ENCODE measurements at regions not wholly inside any gene's neighbourhood (a gene's known extent, or its start where the extent isn't known, plus 50 kb on each side); places are given as distances from the start of the nearest gene placed in this dataset.

DNA sequence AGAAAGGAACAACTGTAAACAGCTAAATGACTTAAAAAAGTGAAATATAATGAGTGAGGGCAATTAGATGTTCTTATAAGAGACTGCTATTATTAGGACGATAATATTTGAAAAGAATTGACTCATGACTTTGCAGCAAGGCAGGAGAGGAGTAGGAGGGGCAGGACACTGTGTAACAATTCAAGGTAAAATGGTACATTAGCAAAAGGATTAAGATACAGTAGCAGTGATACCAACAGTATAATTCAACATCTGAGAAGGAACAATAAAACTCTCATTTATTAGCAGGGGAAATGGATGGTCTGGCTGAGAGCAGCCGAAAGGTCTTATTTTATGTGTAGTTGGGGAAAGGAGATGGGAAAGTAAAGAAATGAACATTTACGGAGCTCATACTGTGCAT is 315.5 kb upstream of the BOD1L1 start:
- TF ChIP-seq POLR2AphosphoS5 (IDR thresholded peaks at IDR 0.05; ENCODE audit: insufficient read depth in 1 of 2, low read depth in 1 of 2) (no peak), POLR2A (IDR thresholded peaks at IDR 0.05) (no peak)
- TF ChIP-seq, protein P1, sequence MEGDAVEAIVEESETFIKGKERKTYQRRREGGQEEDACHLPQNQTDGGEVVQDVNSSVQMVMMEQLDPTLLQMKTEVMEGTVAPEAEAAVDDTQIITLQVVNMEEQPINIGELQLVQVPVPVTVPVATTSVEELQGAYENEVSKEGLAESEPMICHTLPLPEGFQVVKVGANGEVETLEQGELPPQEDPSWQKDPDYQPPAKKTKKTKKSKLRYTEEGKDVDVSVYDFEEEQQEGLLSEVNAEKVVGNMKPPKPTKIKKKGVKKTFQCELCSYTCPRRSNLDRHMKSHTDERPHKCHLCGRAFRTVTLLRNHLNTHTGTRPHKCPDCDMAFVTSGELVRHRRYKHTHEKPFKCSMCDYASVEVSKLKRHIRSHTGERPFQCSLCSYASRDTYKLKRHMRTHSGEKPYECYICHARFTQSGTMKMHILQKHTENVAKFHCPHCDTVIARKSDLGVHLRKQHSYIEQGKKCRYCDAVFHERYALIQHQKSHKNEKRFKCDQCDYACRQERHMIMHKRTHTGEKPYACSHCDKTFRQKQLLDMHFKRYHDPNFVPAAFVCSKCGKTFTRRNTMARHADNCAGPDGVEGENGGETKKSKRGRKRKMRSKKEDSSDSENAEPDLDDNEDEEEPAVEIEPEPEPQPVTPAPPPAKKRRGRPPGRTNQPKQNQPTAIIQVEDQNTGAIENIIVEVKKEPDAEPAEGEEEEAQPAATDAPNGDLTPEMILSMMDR (IDR thresholded peaks at IDR 0.05) = no peak
- no peaks in the 10 kb centered on the region for H3K4me1 ChIP-seq
- no peaks in the 10 kb centered on the region for H3K36me3 ChIP-seq
- H3K27me3 ChIP-seq = no peaks in the 10 kb centered on the region
- no peak overlapping the region for H3K27ac ChIP-seq
- no peaks in the 10 kb centered on the region for H3K9me3 ChIP-seq
- no peak overlapping the region for H3K4me3 ChIP-seq
- DNase-seq (ENCODE audit: extremely low spot score in 2 of 2) = no peak
- intact Hi-C loops (cut with DNase I) = no loop called here

DNA sequence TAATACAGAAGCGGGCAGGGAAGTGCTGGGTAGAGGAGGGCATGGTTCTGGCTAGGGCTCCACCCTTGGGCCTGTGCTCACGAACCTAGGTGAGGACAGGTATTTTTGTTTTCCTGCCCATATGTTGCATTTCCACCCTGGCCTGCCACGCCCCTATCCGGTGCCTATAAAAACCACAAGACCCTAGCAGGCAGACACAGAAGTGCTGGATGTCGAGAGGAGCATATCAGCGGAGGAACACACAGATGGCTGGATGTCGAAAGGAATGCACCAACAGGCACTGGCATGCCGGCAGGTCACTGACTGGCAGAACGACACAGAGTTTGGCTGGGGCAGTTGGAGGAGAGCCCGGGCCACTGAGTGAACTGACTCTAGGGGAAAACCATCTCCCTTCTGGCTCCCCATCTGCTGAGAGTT is 316.6 kb upstream of the BOD1L1 start:
- no peak overlapping the region for H3K27ac ChIP-seq
- DNase-seq (ENCODE audit: extremely low spot score in 2 of 2) = no peak

DNA sequence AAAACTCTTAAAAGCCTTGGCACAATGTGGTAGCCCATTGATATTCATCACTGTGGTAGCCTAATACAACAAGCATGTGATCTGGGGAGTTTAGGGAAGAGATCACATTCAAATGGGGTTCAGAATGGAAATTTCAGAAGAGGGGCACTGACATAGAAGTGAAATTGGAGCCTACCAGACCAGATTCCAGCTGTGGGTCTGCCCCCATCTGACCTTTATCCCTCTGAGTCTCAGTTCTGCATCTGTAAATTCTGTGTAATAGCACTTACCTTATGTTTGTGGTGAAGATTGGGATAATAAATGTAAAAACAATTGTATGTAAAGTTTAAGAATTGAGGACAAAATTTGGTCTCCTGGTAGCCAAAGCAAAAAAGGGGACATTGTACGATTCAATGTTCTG is 320.4 kb upstream of the BOD1L1 start:
- Histone ChIP-seq H3K4me1 (no peaks in the 10 kb centered on the region), H3K36me3 (no peaks in the 10 kb centered on the region), H3K27ac (no peak overlapping the region), H3K9me3 (no peaks in the 10 kb centered on the region), H3K27me3 (no peaks in the 10 kb centered on the region), H3K4me3 (no peak overlapping the region)
- DNase-seq (ENCODE audit: extremely low spot score in 2 of 2) = no peak
- TF ChIP-seq, protein P1 (IDR thresholded peaks at IDR 0.05) = no peak
- no peak for TF ChIP-seq POLR2AphosphoS5 (IDR thresholded peaks at IDR 0.05; ENCODE audit: insufficient read depth in 1 of 2, low read depth in 1 of 2)
- no peak for TF ChIP-seq POLR2A (IDR thresholded peaks at IDR 0.05)
- intact Hi-C loops (cut with DNase I) = no loop called here

More for the DNA sequence above, 316.6 kb upstream of the BOD1L1 start:
- no peaks in the 10 kb centered on the region for H3K4me1 ChIP-seq
- intact Hi-C loops (cut with DNase I) = no loop called here
- TF ChIP-seq POLR2AphosphoS5 (IDR thresholded peaks at IDR 0.05; ENCODE audit: insufficient read depth in 1 of 2, low read depth in 1 of 2) = peak in 1 of 2 donors; percentile 13
- TF ChIP-seq, protein P1 (IDR thresholded peaks at IDR 0.05) = no peak
- TF ChIP-seq POLR2A (IDR thresholded peaks at IDR 0.05) = no peak
- H3K4me3 ChIP-seq = no peak overlapping the region
- H3K36me3 ChIP-seq = no peaks in the 10 kb centered on the region
- H3K9me3 ChIP-seq = no peaks in the 10 kb centered on the region
- no peaks in the 10 kb centered on the region for H3K27me3 ChIP-seq

DNA sequence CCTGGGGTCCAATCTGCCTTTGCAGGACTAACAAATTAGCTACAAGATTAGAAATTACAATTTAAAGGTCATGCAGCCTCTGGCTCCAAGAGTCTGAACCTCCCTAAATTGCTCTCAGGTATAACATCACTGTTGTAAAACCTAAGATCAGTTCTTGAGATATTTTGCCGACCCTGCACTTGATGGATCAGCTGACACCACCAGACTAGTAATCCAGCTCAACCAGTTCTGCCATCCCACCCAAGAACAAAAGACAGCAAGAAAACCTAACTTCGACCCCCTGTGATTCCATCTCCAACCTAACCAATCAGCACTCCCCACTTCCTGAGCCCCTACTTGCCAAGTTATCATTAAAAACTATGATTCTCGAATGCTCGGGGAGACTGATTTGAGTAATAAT is 323.0 kb upstream of the BOD1L1 start:
- TF ChIP-seq, protein P1 (IDR thresholded peaks at IDR 0.05) = no peak
- TF ChIP-seq POLR2AphosphoS5 (IDR thresholded peaks at IDR 0.05; ENCODE audit: insufficient read depth in 1 of 2, low read depth in 1 of 2) = no peak
- no peak for TF ChIP-seq POLR2A (IDR thresholded peaks at IDR 0.05)
- intact Hi-C loops (cut with DNase I) = no loop called here
- Histone ChIP-seq H3K27ac (no peak overlapping the region), H3K27me3 (no peaks in the 10 kb centered on the region), H3K36me3 (no peaks in the 10 kb centered on the region), H3K9me3 (no peaks in the 10 kb centered on the region), H3K4me1 (no peaks in the 10 kb centered on the region), H3K4me3 (no peak overlapping the region)
- DNase-seq (ENCODE audit: extremely low spot score in 2 of 2) = no peak

DNA sequence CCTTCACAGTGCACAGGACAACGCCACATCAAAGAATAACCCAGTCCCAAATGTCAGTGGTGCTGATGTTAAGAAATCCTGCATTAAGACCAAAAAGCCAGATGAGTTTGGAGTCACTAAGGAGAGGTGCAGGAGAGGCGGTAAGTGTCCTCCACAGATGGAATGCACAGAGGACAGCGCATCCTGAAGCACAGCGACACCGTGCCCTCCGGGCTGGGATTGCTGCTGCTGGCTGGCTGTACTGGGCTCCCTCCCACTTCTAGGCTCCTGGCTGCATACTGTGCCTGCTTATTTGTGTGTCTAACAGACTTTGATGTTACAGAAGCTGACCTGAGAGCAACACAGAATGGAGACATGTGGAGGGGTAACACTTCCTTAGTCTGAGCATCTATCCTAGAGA is 325.6 kb upstream of the BOD1L1 start:
- Histone ChIP-seq H3K27me3 (no peaks in the 10 kb centered on the region), H3K4me3 (no peak overlapping the region), H3K9me3 (no peaks in the 10 kb centered on the region), H3K27ac (no peak overlapping the region), H3K4me1 (no peaks in the 10 kb centered on the region), H3K36me3 (no peaks in the 10 kb centered on the region)
- TF ChIP-seq POLR2A (IDR thresholded peaks at IDR 0.05) = no peak
- TF ChIP-seq POLR2AphosphoS5 (IDR thresholded peaks at IDR 0.05; ENCODE audit: insufficient read depth in 1 of 2, low read depth in 1 of 2) = no peak
- TF ChIP-seq, protein P1 (IDR thresholded peaks at IDR 0.05) = no peak
- intact Hi-C loops (cut with DNase I) = no loop called here
- DNase-seq (ENCODE audit: extremely low spot score in 2 of 2) = no peak

All from vagina (tissue), 2 donors.